Suppressor macrophage treated with lipopolysaccharide for 4 hours (primary cell): ENCODE measurements at regions not wholly inside any gene's neighbourhood (a gene's known extent, or its start where the extent isn't known, plus 50 kb on each side); places are given as distances from the start of the nearest gene placed in this dataset.

Experiments
- DNase-seq: peaks from one replicate; pipeline ENCODE4 v3.0.0-alpha.2; 2020

GRCh38 chr4:101563126-101563525 lies 215.8 kb upstream of the PPP3CA start:
- DNase-seq = no peak

- peak; percentile 47 for DNase-seq
These were observed 209.5 kb upstream of the PPP3CA start for GRCh38 chr4:101556842-101557241.

- no peak for DNase-seq
These were observed 208.1 kb upstream of the PPP3CA start for GRCh38 chr4:101555341-101555880.

GRCh38 chr4:101540336-101540735 lies 193.0 kb upstream of the PPP3CA start:
- DNase-seq = peak; percentile 28

GRCh38 chr4:101528526-101528925 lies 181.2 kb upstream of the PPP3CA start:
- DNase-seq = no peak

GRCh38 chr4:101527188-101527587 lies 179.9 kb upstream of the PPP3CA start:
- DNase-seq = peak; percentile 56

- DNase-seq = no peak
These were observed 168.2 kb upstream of the PPP3CA start for GRCh38 chr4:101515566-101515965.

GRCh38 chr4:101515099-101515498 lies 167.8 kb upstream of the PPP3CA start:
- no peak for DNase-seq

GRCh38 chr4:101512416-101512815 lies 165.1 kb upstream of the PPP3CA start:
- DNase-seq = peak; percentile 29

GRCh38 chr4:101501421-101501820 lies 154.1 kb upstream of the PPP3CA start:
- no peak for DNase-seq

- no peak for DNase-seq
These were observed 153.4 kb upstream of the PPP3CA start for GRCh38 chr4:101500742-101501141.

- no peak for DNase-seq
These were observed 127.9 kb upstream of the PPP3CA start for GRCh38 chr4:101475246-101475645.

- no peak for DNase-seq
These were observed 123.9 kb upstream of the PPP3CA start for GRCh38 chr4:101471201-101471600.

GRCh38 chr4:101464596-101464995 lies 117.3 kb upstream of the PPP3CA start:
- DNase-seq = no peak

GRCh38 chr4:101458914-101459313 lies 111.6 kb upstream of the PPP3CA start:
- DNase-seq = peak; percentile 25

GRCh38 chr4:101458473-101458872 lies 111.1 kb upstream of the PPP3CA start:
- DNase-seq = no peak

- no peak for DNase-seq
These were observed 103.8 kb upstream of the PPP3CA start for GRCh38 chr4:101451086-101451485.

GRCh38 chr4:101441446-101441845 lies 94.1 kb upstream of the PPP3CA start:
- DNase-seq = no peak

- no peak for DNase-seq
These were observed 92.6 kb upstream of the PPP3CA start for GRCh38 chr4:101439926-101440325.

GRCh38 chr4:101421386-101421785 lies 74.1 kb upstream of the PPP3CA start:
- DNase-seq = no peak

- DNase-seq = no peak
These were observed 73.3 kb upstream of the PPP3CA start for GRCh38 chr4:101420661-101421060.

- DNase-seq = no peak
These were observed 72.2 kb upstream of the PPP3CA start for GRCh38 chr4:101419336-101420135.

GRCh38 chr4:101418466-101418865 lies 71.1 kb upstream of the PPP3CA start:
- no peak for DNase-seq

- no peak for DNase-seq
These were observed 70.7 kb upstream of the PPP3CA start for GRCh38 chr4:101418055-101418454.

- no peak for DNase-seq
These were observed 69.7 kb upstream of the PPP3CA start for GRCh38 chr4:101417046-101417445.
